ENCODE measurements at regions not wholly inside any gene's neighbourhood (a gene's known extent, or its start where the extent isn't known, plus 50 kb on each side); places are given as distances from the start of the nearest gene placed in this dataset.

- H3K36me3 ChIP-seq (ENCODE audit: control insufficient read depth in 2 of 2, extremely low read depth in 1 of 2, insufficient read depth in 2 of 2, low read length in 2 of 2) = no peaks in the 10 kb centered on the region
- no peaks in the 10 kb centered on the region for H3K9me3 ChIP-seq (ENCODE audit: control insufficient read depth, low read depth, low read length)
- DNase-seq (ENCODE audit: low read depth, low spot score) (no peak), FAIRE-seq (peak; percentile 46)
- TF ChIP-seq CTCF (optimal IDR thresholded peaks at IDR 0.05 in 1 of 3, IDR thresholded peaks at IDR 0.05 in 1 of 3, conservative IDR thresholded peaks at IDR 0.05 in 1 of 3; ENCODE audit: extremely low read depth in 1 of 3, insufficient read depth in 2 of 3, low read length in 3 of 3) = peak; percentile 28 to 74 (median 67)
- TF ChIP-seq EZH2 (IDR thresholded peaks at IDR 0.05; ENCODE audit: low read length) = no peak
- no peak overlapping the region for H3K9ac ChIP-seq (ENCODE audit: control insufficient read depth, extremely low read depth, insufficient read depth, low read length)
- no peaks in the 10 kb centered on the region for H3K27me3 ChIP-seq (ENCODE audit: control insufficient read depth, extremely low read depth, insufficient read depth, low read length)
- no peak overlapping the region for H3K27ac ChIP-seq (ENCODE audit: control insufficient read depth, insufficient read depth, low read length)
- dilution Hi-C loops (cut with MboI; ENCODE audit: extremely low pct_ligation_motif_present, low sequenced_read_pairs) = no loop called here
- peaks cover 3% of the 10 kb centered on the region for H3K4me1 ChIP-seq (ENCODE audit: control insufficient read depth, extremely low read depth, insufficient read depth, low read length)
- no peak overlapping the region for H2AFZ ChIP-seq (ENCODE audit: control insufficient read depth, low read length)
- H3K4me2 ChIP-seq (ENCODE audit: control insufficient read depth, extremely low read depth, insufficient read depth, low read depth, low read length) = no peak overlapping the region
- no peaks in the 10 kb centered on the region for H3K9me1 ChIP-seq (ENCODE audit: control insufficient read depth, extremely low read depth, insufficient read depth, low read length)
- no peaks in the 10 kb centered on the region for H3K79me2 ChIP-seq (ENCODE audit: control insufficient read depth, insufficient read depth, low read length)
- no peaks in the 10 kb centered on the region for H4K20me1 ChIP-seq (ENCODE audit: control insufficient read depth, extremely low read depth, insufficient read depth, low read length)
- no peak overlapping the region for H3K4me3 ChIP-seq (ENCODE audit: control insufficient read depth in 2 of 3, extremely low read depth in 1 of 3, insufficient read depth in 2 of 3, low read depth in 1 of 3, low read length in 3 of 3)
Observed at GRCh38 chr3:132253262-132253878, 63.8 kb upstream of the ACP3 start.

DNA sequence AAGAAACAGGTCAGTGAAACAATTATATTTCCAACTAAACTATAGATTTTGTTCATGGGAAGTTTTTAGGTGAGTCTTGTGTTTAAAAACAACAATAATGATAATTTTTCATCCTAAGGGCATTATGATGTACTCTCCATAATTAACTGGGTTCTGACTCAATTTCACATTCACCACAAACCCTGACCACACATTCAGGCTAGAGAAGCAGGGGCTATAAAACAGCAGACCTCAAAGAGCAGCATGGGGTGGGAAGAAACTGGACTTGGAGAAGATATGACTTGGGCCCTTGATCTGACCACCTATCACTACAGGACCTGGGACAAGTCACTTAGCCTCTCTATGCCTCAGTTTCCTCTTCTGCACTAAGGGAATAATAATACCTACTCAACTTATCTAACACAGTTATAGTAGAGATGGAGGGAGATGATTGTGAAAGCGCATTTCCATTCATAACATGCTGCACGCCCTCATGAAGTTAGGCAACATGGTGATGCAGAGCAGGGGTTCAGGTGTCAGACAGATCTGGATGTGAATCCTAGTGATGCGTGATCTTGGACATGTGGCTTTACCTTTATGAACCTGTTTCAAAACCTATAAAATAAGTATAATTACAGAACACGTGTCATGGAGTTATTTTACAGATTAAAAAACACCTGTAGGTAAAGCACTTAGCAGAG lies 63.0 kb upstream of the ACP3 start:
- no peaks in the 10 kb centered on the region for H3K9me3 ChIP-seq (ENCODE audit: control insufficient read depth, low read depth, low read length)
- no peaks in the 10 kb centered on the region for H4K20me1 ChIP-seq (ENCODE audit: control insufficient read depth, extremely low read depth, insufficient read depth, low read length)
- TF ChIP-seq CTCF (optimal IDR thresholded peaks at IDR 0.05 in 1 of 3, IDR thresholded peaks at IDR 0.05 in 1 of 3, conservative IDR thresholded peaks at IDR 0.05 in 1 of 3; ENCODE audit: extremely low read depth in 1 of 3, insufficient read depth in 2 of 3, low read length in 3 of 3) = no peak
- no peak for TF ChIP-seq EZH2 (IDR thresholded peaks at IDR 0.05; ENCODE audit: low read length)
- FAIRE-seq (no peak), DNase-seq (ENCODE audit: low read depth, low spot score) (no peak)
- dilution Hi-C loops (cut with MboI; ENCODE audit: extremely low pct_ligation_motif_present, low sequenced_read_pairs) = no loop called here
- H3K36me3 ChIP-seq (ENCODE audit: control insufficient read depth in 2 of 2, extremely low read depth in 1 of 2, insufficient read depth in 2 of 2, low read length in 2 of 2) = no peaks in the 10 kb centered on the region
- H3K27ac ChIP-seq (ENCODE audit: control insufficient read depth, insufficient read depth, low read length) = no peak overlapping the region
- no peak overlapping the region for H3K4me2 ChIP-seq (ENCODE audit: control insufficient read depth, extremely low read depth, insufficient read depth, low read depth, low read length)
- H3K27me3 ChIP-seq (ENCODE audit: control insufficient read depth, extremely low read depth, insufficient read depth, low read length) = no peaks in the 10 kb centered on the region
- H3K79me2 ChIP-seq (ENCODE audit: control insufficient read depth, insufficient read depth, low read length) = no peaks in the 10 kb centered on the region
- no peak overlapping the region for H2AFZ ChIP-seq (ENCODE audit: control insufficient read depth, low read length)
- H3K9ac ChIP-seq (ENCODE audit: control insufficient read depth, extremely low read depth, insufficient read depth, low read length) = no peak overlapping the region
- no peaks in the 10 kb centered on the region for H3K9me1 ChIP-seq (ENCODE audit: control insufficient read depth, extremely low read depth, insufficient read depth, low read length)
- H3K4me3 ChIP-seq (ENCODE audit: control insufficient read depth in 2 of 3, extremely low read depth in 1 of 3, insufficient read depth in 2 of 3, low read depth in 1 of 3, low read length in 3 of 3) = no peak overlapping the region
- peaks cover 3% of the 10 kb centered on the region for H3K4me1 ChIP-seq (ENCODE audit: control insufficient read depth, extremely low read depth, insufficient read depth, low read length)

Measured in keratinocyte (primary cell).